ENCODE measurements at regions not wholly inside any gene's neighbourhood (a gene's known extent, or its start where the extent isn't known, plus 50 kb on each side); places are given as distances from the start of the nearest gene placed in this dataset.
"Not testable (repeated sequence)": the region's sequence is repeated elsewhere in the genome, so short reads cannot be mapped to it uniquely, and the experiment has no call there.

- DNase-seq: no peak
These were observed 271.1 kb upstream of the CCL2 start for GRCh38 chr17:33983824-33984574.

GRCh38 chr17:33986088-33986487 is 269.0 kb upstream of the CCL2 start:
- no peak for DNase-seq

- DNase-seq: no peak
These were observed 268.5 kb upstream of the CCL2 start for GRCh38 chr17:33986566-33986965.

GRCh38 chr17:33987162-33987561 is 267.9 kb upstream of the CCL2 start:
- DNase-seq: no peak

GRCh38 chr17:33989361-33990148 is 265.5 kb upstream of the CCL2 start:
- DNase-seq: no peak

- DNase-seq: no peak
These were observed 264.0 kb upstream of the CCL2 start for GRCh38 chr17:33990943-33991706.

GRCh38 chr17:33992113-33992512 is 263.0 kb upstream of the CCL2 start:
- no peak for DNase-seq

GRCh38 chr17:34000639-34001038 is 254.4 kb upstream of the CCL2 start:
- DNase-seq: no peak

GRCh38 chr17:34001246-34001645 is 253.8 kb upstream of the CCL2 start:
- no peak for DNase-seq

GRCh38 chr17:34006126-34006525 is 249.0 kb upstream of the CCL2 start:
- DNase-seq: no peak

- DNase-seq: no peak
These were observed 247.0 kb upstream of the CCL2 start for GRCh38 chr17:34008125-34008524.

- DNase-seq: no peak
These were observed 245.2 kb upstream of the CCL2 start for GRCh38 chr17:34009912-34010311.

- no peak for DNase-seq
These were observed 244.6 kb upstream of the CCL2 start for GRCh38 chr17:34010534-34010933.

- DNase-seq: no peak
These were observed 243.5 kb upstream of the CCL2 start for GRCh38 chr17:34011599-34011998.

- DNase-seq: no peak
These were observed 242.2 kb upstream of the CCL2 start for GRCh38 chr17:34012709-34013375.

- no peak for DNase-seq
These were observed 239.8 kb upstream of the CCL2 start for GRCh38 chr17:34015253-34015652.

GRCh38 chr17:34024386-34024785 is 230.7 kb upstream of the CCL2 start:
- no peak for DNase-seq

- no peak for DNase-seq
These were observed 230.1 kb upstream of the CCL2 start for GRCh38 chr17:34024806-34025551.

GRCh38 chr17:34030601-34031000 is 224.5 kb upstream of the CCL2 start:
- not testable (repeated sequence) for DNase-seq

- DNase-seq: not testable (repeated sequence)
These were observed 222.8 kb upstream of the CCL2 start for GRCh38 chr17:34032305-34032704.

- not testable (repeated sequence) for DNase-seq
These were observed 216.3 kb upstream of the CCL2 start for GRCh38 chr17:34038786-34039185.

GRCh38 chr17:34039213-34039612 is 215.9 kb upstream of the CCL2 start:
- not testable (repeated sequence) for DNase-seq
